AG09309 (cell line): ENCODE measurements at regions not wholly inside any gene's neighbourhood (a gene's known extent, or its start where the extent isn't known, plus 50 kb on each side); places are given as distances from the start of the nearest gene placed in this dataset.

Source experiments
- DNase-seq: peaks from one replicate; pipeline ENCODE4 v3.0.0-alpha.2; 2010; ENCODE audit warnings: low read depth
- H3K4me3 ChIP-seq: 2 replicates; pipeline ENCODE4 v1.5.1; 2011; ENCODE audit warnings: mild to moderate bottlenecking, low read depth, low read length, moderate library complexity; ENCODE audit not compliant: control insufficient read depth
- CTCF ChIP-seq: IDR thresholded peaks from 2 replicates; pipeline ENCODE4 v1.5.1; 2011; ENCODE audit warnings: mild to moderate bottlenecking, low read depth, low read length, inconsistent platforms; ENCODE audit not compliant: insufficient read depth, control insufficient read depth; ENCODE audit errors: missing control alignments

- H3K4me3 ChIP-seq: no peak overlapping the region
- DNase-seq: no peak
- no peak for TF ChIP-seq CTCF
Observed at GRCh38 chr13:64917566-64917965, 2312.6 kb downstream of the PCDH9 start.

DNA sequence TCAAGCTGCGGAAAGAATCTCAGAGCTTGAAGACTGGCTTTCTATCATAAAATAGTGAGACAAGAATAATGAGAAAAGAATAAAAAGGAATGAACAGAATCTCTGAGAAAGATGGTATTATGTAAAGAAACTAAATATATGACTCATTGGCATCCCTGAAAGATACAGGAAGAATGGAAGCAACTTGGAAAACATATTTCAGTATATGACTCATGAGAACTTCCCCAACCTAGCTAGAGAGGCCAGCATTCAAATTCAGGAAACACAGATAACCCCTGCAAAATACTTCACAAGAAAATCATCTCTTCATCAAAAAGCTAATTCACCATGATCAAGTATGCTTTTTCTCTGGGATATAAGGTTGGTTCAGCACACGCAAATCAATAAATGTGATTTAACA lies 2318.0 kb downstream of the PCDH9 start:
- TF ChIP-seq CTCF: no peak
- DNase-seq: peak; percentile 7
- no peak overlapping the region for H3K4me3 ChIP-seq

- no peak for TF ChIP-seq CTCF
- H3K4me3 ChIP-seq: no peak overlapping the region
- no peak for DNase-seq
Observed at GRCh38 chr13:64910096-64910495, 2320.0 kb downstream of the PCDH9 start.

GRCh38 chr13:64909184-64909583 lies 2321.0 kb downstream of the PCDH9 start:
- DNase-seq: no peak
- no peak overlapping the region for H3K4me3 ChIP-seq
- TF ChIP-seq CTCF: no peak

GRCh38 chr13:64900039-64900438 lies 2330.1 kb downstream of the PCDH9 start:
- H3K4me3 ChIP-seq: no peak overlapping the region
- DNase-seq: no peak
- no peak for TF ChIP-seq CTCF

- no peak overlapping the region for H3K4me3 ChIP-seq
- TF ChIP-seq CTCF: no peak
- no peak for DNase-seq
Observed at GRCh38 chr13:64884976-64885375, 2345.2 kb downstream of the PCDH9 start.

DNA sequence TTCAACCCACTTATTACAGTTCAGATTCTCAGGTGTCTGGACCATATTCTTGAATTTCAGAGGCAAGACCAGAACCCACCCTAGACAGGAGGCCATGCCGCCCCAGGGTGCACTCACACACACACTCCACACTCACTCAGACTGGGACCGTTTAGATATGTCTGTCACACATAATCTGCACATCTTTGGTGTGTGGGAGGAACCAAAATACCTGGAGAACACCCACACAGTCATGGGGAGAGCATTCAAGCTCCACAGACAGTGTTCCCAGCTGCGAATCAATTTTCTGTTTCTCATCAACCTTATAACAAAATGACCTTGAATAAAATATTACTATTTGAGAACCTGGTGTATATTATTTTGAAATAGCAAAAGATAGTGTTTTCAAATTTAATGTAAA lies 2353.0 kb downstream of the PCDH9 start:
- no peak overlapping the region for H3K4me3 ChIP-seq
- no peak for TF ChIP-seq CTCF
- DNase-seq: no peak
